ENCODE measurements at regions not wholly inside any gene's neighbourhood (a gene's known extent, or its start where the extent isn't known, plus 50 kb on each side); places are given as distances from the start of the nearest gene placed in this dataset.

DNA sequence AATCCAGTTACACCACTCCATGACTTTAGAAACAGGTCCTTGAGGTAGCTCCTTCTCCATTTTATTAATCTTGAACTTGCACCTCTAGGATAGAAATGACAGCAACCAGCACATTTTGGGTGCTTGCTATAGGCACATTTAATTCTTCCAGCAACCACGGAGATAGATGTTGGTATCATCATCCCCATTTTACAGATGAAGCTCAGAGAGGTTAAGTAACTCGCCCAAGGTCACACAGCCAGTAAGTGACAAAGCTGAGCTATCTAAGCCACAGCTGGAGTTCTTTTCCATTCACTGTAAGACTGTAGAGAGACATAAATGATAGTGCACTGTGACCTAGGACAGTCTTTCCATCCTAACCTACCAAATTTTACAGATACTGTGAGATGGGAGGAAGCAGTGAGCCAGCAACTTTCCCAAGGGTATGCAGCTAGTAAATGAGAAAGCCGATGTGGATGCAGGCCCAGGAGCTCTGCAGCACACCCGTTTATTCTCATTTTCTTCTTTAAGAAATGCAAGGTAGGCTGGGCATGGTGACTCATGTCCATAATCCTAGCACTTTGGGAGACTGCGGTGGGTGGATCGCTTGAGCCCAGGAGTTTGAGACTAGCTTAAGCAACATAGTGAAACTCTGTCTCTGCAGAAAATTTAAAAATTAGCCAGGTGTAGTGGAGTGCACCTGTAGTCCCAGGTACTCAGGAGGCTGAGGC, 103.2 kb downstream of the TBX5 start:
- Histone ChIP-seq H2AFZ (ENCODE audit: low read depth, low read length) (no peak overlapping the region), H3K4me1 (ENCODE audit: insufficient read depth, low read length) (no peaks in the 10 kb centered on the region), H3K9me3 (ENCODE audit: low read length) (no peaks in the 10 kb centered on the region), H3K36me3 (ENCODE audit: insufficient read depth, low read length) (no peaks in the 10 kb centered on the region), H3K4me3 (ENCODE audit: low read length) (no peak overlapping the region), H3K27me3 (ENCODE audit: insufficient read depth, low read length) (no peaks in the 10 kb centered on the region)

DNA sequence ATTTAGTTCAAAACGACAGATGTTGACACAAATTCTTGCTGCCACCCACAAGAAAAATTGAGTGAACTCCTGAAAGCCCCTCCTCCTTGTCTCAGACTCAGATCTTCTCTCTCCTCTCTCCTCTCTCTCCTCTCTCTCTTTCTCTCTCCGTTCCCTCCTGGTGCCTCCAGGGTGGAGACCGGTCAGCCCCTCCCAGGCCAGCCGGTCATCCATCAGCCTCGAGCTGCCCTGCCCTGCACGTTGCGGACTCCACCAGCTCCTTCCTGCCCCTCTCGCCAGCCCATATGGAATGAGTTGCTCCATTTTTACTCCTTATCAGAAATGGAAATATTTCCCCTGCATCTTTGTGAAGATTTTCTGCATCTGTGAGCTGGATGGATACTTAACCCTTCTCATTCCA, 103.8 kb downstream of the TBX5 start:
- Histone ChIP-seq H3K4me1 (ENCODE audit: insufficient read depth, low read length) (no peaks in the 10 kb centered on the region), H3K27me3 (ENCODE audit: insufficient read depth, low read length) (no peaks in the 10 kb centered on the region), H3K4me3 (ENCODE audit: low read length) (no peak overlapping the region), H3K36me3 (ENCODE audit: insufficient read depth, low read length) (no peaks in the 10 kb centered on the region), H3K9me3 (ENCODE audit: low read length) (no peaks in the 10 kb centered on the region), H2AFZ (ENCODE audit: low read depth, low read length) (no peak overlapping the region)

DNA sequence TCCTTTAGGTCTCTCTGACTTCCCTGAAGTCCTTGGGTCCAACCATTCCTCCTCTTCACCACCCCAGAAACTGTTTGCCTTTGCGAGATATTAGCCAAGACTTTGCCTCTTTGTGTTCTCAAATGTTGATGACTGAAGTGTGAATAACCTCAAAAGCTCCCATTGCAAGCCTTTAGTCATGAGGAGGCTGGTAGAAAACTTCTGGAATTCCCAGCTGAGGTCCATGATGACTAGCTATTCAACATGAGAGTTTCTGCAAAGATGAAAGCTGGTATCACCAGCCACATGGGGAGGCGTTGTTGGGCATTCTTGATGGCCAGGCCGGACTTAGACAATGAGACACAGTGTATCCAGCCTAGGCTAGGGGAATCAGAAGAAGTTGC, 111.7 kb downstream of the TBX5 start:
- Histone ChIP-seq H3K4me3 (ENCODE audit: low read length) (no peak overlapping the region), H3K9me3 (ENCODE audit: low read length) (no peaks in the 10 kb centered on the region), H3K4me1 (ENCODE audit: insufficient read depth, low read length) (no peaks in the 10 kb centered on the region), H3K27me3 (ENCODE audit: insufficient read depth, low read length) (no peaks in the 10 kb centered on the region), H3K36me3 (ENCODE audit: insufficient read depth, low read length) (no peaks in the 10 kb centered on the region), H2AFZ (ENCODE audit: low read depth, low read length) (no peak overlapping the region)

DNA sequence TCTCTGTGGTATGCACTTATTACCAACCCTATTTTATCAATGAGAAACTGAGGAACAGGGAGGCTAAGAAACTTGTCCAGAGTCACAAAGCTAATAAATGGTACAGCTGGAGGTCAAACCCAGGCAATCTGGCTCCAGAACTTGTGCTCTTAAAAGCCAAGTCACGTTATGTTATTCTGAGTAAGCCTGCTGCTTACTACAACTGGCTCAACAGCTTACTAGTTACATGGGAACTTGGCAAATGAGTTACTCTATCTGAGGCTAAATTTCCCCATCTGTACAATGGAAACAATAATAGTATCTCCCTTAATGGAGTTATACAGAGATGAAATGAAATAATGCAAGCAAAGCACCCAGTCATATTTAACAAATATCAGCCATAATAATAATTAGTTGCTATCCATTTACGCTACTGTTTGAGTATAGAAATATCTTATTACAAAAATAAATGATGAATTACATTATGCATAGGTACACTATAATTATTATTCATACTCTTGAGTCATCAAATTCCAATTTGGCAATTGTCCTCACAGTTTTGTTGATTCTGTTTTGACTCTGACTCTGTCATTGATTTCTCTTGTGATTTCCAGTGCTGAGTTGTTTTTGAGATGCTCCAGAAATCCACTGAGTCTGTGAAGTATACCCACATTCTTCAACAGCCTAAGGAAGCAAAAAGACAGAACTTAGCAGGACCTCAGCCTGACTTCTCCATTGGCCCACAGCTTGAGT, 112.2 kb downstream of the TBX5 start:
- no peaks in the 10 kb centered on the region for H3K36me3 ChIP-seq (ENCODE audit: insufficient read depth, low read length)
- H3K4me3 ChIP-seq (ENCODE audit: low read length), result no peak overlapping the region
- H3K27me3 ChIP-seq (ENCODE audit: insufficient read depth, low read length), result no peaks in the 10 kb centered on the region
- no peaks in the 10 kb centered on the region for H3K4me1 ChIP-seq (ENCODE audit: insufficient read depth, low read length)
- H2AFZ ChIP-seq (ENCODE audit: low read depth, low read length), result no peak overlapping the region
- H3K9me3 ChIP-seq (ENCODE audit: low read length), result no peaks in the 10 kb centered on the region

DNA sequence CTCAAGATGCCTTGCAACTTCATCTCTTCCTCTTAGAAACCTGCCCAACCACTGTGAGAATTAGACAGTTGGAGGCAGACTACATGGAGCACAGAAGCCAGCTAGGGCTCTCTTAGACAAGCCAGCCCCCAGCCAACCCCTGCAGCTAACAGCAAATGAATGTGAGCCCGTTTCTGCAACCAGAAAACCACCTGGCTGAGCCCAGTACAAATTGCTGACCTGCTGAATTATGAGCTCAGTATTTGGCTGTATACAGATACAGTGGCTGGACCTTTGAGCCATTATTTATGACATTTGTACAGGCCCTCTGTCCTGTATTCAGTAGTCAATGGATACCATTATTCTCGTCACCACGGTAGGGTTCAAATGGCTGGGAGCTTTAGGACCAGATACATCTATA, 112.9 kb downstream of the TBX5 start:
- H3K9me3 ChIP-seq (ENCODE audit: low read length), result no peaks in the 10 kb centered on the region
- no peaks in the 10 kb centered on the region for H3K27me3 ChIP-seq (ENCODE audit: insufficient read depth, low read length)
- no peaks in the 10 kb centered on the region for H3K36me3 ChIP-seq (ENCODE audit: insufficient read depth, low read length)
- no peak overlapping the region for H3K4me3 ChIP-seq (ENCODE audit: low read length)
- H3K4me1 ChIP-seq (ENCODE audit: insufficient read depth, low read length), result no peaks in the 10 kb centered on the region
- H2AFZ ChIP-seq (ENCODE audit: low read depth, low read length), result no peak overlapping the region

DNA sequence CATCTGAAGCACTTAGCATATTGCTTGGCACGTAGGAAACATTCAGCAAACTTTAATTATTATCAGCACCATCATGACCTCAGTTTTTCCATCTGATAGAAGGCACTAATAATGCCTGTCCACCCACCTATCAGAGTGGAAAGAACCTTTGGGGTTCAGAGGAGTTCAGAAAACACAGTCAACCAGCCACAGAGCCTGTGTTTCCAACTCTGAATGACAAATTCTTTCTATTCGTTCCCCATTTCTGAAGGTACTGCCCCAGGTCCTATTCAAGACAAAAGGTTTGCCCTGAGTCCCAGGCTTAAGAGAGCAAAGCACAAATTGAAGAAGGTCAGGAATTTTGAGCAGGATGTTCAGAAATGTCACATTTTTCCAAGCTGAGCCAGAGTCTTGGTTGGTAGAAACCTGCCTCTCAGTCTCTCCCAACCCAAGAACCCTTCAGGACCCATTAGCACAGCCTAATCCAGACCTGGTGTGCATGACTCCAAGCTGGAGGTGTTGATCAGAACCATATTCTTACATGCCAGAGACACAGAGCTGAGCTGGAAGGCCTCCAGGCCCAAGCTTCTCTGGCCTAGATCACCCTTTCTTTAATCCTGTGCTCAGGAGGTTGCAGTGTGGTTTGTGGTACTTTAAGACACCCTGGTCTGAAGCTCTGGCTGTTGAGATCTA, 114.4 kb downstream of the TBX5 start:
- Histone ChIP-seq H3K4me1 (ENCODE audit: insufficient read depth, low read length) (no peaks in the 10 kb centered on the region), H3K9me3 (ENCODE audit: low read length) (no peaks in the 10 kb centered on the region), H3K4me3 (ENCODE audit: low read length) (no peak overlapping the region)

DNA sequence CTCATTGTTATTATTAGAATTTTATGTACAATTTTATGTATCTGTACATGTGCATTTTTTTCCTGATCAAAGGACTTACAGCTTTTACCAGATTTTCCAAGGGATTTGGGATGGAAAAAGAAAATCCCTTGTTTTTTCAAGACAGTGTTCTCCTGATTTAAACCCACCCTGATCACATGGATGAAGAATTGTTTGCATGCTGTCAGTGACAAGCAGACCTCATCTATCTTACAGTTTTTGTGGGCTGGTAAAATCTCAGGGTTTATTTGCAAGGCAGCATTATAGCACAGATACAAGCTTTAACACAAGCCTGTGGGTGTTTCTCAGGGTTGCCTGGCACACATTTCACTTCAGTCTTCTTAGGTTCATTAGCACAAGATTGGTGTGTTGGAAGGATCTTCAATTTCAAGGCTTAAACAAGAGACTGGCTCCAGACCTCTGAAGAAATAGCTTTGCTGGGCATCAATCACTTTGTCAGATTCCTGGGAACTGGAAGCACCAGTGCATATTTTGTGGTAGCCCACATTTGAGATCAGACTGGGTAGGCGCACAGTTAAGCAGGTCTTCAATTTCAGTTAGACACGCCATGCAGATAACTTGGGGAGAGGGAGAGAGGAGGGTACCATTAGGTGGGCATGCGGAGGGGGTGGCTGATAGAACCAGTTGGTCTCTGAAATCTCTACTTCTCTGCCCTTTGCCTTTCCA, 118.0 kb downstream of the TBX5 start:
- no peak overlapping the region for H2AFZ ChIP-seq (ENCODE audit: low read depth, low read length)
- no peaks in the 10 kb centered on the region for H3K9me3 ChIP-seq (ENCODE audit: low read length)
- H3K4me3 ChIP-seq (ENCODE audit: low read length), result no peak overlapping the region
- H3K36me3 ChIP-seq (ENCODE audit: insufficient read depth, low read length), result no peaks in the 10 kb centered on the region
- no peaks in the 10 kb centered on the region for H3K4me1 ChIP-seq (ENCODE audit: insufficient read depth, low read length)
- no peaks in the 10 kb centered on the region for H3K27me3 ChIP-seq (ENCODE audit: insufficient read depth, low read length)

More for the DNA sequence above, 114.4 kb downstream of the TBX5 start:
- no peaks in the 10 kb centered on the region for H3K36me3 ChIP-seq (ENCODE audit: insufficient read depth, low read length)
- no peaks in the 10 kb centered on the region for H3K27me3 ChIP-seq (ENCODE audit: insufficient read depth, low read length)
- H2AFZ ChIP-seq (ENCODE audit: low read depth, low read length), result no peak overlapping the region

DNA sequence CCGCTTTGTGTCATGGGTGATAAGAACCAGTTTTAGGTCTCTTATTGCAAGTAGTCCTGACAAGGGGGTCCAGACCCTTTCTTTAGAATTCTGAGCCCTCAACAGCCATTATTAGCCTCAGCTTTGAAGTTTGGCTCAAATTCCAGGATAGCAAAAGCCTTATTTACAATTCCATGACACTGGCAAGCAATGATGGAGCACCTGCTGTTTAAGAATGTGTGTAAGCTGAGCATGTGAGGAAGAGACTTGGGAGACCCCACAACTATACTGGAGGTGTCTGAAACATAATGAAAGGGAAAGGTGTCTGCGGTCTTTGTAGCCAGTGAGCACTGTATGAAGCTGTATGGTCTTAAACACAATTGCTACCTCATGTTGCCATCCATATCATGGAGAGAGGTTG, 119.8 kb downstream of the TBX5 start:
- Histone ChIP-seq H3K27me3 (ENCODE audit: insufficient read depth, low read length) (no peaks in the 10 kb centered on the region), H3K4me3 (ENCODE audit: low read length) (no peak overlapping the region), H3K4me1 (ENCODE audit: insufficient read depth, low read length) (no peaks in the 10 kb centered on the region), H3K9me3 (ENCODE audit: low read length) (no peaks in the 10 kb centered on the region), H3K36me3 (ENCODE audit: insufficient read depth, low read length) (no peaks in the 10 kb centered on the region), H2AFZ (ENCODE audit: low read depth, low read length) (no peak overlapping the region)

DNA sequence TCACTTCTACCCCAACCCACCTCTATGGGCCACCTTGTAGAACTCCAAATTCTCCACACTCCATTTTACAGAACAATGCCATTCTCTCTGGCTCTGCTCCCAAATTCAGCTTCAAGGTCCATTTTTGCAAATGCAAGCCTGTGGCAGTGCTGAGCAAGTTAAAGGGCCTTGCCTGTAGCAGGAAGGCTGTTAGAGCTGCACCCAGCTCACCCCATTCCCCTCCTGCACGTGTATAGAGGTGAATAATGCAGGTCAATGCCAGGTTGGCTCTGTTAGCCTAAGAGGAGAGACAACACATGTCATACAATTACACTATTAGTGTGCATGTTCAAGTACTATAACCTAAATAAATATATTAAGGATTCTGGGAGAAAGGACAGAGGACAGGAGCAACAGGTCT, 120.4 kb downstream of the TBX5 start:
- Histone ChIP-seq H3K4me3 (ENCODE audit: low read length) (no peak overlapping the region), H3K4me1 (ENCODE audit: insufficient read depth, low read length) (no peaks in the 10 kb centered on the region), H2AFZ (ENCODE audit: low read depth, low read length) (no peak overlapping the region), H3K9me3 (ENCODE audit: low read length) (no peaks in the 10 kb centered on the region), H3K27me3 (ENCODE audit: insufficient read depth, low read length) (no peaks in the 10 kb centered on the region), H3K36me3 (ENCODE audit: insufficient read depth, low read length) (no peaks in the 10 kb centered on the region)

DNA sequence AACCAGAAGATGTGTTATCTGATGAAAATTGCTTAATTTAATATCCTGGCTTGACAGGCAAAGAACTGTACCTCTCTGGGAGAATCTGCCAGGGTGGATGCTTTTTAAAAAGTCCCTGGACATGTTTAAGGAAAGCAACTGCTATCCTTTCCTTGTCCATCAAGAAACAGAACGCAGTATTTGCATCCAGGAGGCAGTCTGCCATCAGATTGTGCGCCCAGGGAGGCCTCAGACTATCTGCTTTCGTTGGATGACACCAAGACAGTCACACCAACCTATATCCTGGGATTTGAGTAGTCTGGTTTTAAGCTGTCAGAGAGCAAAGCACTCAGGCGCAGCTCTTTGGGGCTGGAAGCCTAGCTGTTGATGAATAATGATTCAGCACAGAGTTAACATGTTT, 121.9 kb downstream of the TBX5 start:
- H3K9me3 ChIP-seq (ENCODE audit: low read length), result no peaks in the 10 kb centered on the region
- H2AFZ ChIP-seq (ENCODE audit: low read depth, low read length), result no peak overlapping the region

DNA sequence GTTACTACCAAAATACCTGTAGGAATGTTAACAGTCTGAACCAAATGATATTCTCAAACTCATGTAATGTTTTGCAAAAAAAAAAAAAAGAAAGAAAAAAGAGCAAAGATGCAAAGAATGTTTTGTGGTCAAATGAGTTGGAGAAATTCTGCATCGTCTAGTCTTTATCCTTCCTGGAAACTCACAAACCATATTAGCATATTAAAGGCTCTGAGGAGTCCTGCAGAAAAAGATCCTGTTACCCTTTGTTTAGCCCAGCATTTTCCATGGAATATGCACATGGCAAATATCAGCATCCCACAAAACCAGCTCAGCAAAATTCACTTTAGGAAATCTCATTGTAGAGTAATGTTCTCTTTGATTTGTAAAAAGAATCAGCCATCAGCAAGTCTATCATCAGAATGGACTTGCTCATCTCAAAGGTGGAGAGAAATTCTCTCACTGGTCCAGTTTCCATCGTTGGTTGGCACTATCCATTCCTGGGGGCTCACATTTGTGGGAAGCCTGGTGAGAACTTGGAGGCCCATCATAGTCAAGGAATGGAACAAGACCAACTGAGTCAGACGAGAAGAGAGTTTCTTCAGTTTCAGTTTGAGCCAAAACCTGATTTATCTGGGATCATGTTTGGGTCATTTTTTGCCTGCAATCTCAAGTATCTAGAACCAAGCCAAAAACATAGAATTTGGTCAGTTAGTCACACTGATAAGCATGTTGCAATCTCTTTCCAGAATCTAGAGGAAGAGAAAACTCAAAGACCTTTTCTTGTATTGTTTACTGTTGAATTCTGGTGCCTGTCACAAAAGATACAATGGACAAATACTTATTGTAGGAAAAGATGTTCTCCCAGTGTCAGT, 129.8 kb downstream of the TBX5 start:
- H2AFZ ChIP-seq (ENCODE audit: low read depth, low read length), result no peak overlapping the region
- no peaks in the 10 kb centered on the region for H3K27me3 ChIP-seq (ENCODE audit: insufficient read depth, low read length)
- no peak overlapping the region for H3K4me3 ChIP-seq (ENCODE audit: low read length)
- H3K36me3 ChIP-seq (ENCODE audit: insufficient read depth, low read length), result no peaks in the 10 kb centered on the region
- H3K9me3 ChIP-seq (ENCODE audit: low read length), result no peaks in the 10 kb centered on the region
- no peaks in the 10 kb centered on the region for H3K4me1 ChIP-seq (ENCODE audit: insufficient read depth, low read length)

More for the DNA sequence above, 121.9 kb downstream of the TBX5 start:
- H3K36me3 ChIP-seq (ENCODE audit: insufficient read depth, low read length), result no peaks in the 10 kb centered on the region
- no peaks in the 10 kb centered on the region for H3K27me3 ChIP-seq (ENCODE audit: insufficient read depth, low read length)
- no peak overlapping the region for H3K4me3 ChIP-seq (ENCODE audit: low read length)
- no peaks in the 10 kb centered on the region for H3K4me1 ChIP-seq (ENCODE audit: insufficient read depth, low read length)

DNA sequence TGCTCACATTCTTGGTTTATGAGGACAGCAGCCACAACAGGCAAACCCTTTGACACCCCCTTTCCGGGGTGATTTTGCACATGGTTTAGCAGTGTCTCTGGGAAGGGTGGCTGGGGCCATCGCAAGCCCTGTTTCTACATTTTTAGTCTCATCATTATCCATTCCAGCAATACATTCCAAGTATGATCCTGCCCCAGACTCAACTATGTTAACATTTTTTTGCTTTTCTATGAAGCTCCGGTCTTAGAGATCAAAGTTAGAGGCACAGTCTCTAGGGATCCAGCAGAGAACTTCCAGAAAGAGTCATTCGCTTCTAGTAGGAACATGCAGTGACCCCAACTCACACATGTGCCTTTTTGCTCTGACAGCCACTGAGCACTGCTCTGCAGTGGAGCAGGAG, 130.9 kb downstream of the TBX5 start:
- Histone ChIP-seq H2AFZ (ENCODE audit: low read depth, low read length) (no peak overlapping the region), H3K4me1 (ENCODE audit: insufficient read depth, low read length) (no peaks in the 10 kb centered on the region), H3K9me3 (ENCODE audit: low read length) (no peaks in the 10 kb centered on the region), H3K27me3 (ENCODE audit: insufficient read depth, low read length) (no peaks in the 10 kb centered on the region), H3K36me3 (ENCODE audit: insufficient read depth, low read length) (no peaks in the 10 kb centered on the region), H3K4me3 (ENCODE audit: low read length) (no peak overlapping the region)

Measured in neuron (in vitro differentiated cells).